Lung (tissue), 11 donors: ENCODE measurements at regions not wholly inside any gene's neighbourhood (a gene's known extent, or its start where the extent isn't known, plus 50 kb on each side); places are given as distances from the start of the nearest gene placed in this dataset.

Experiments used
- ATAC-seq: fragments of 200-7000 bp; cut with Tn5 transposase; one replicate; pipeline ENCODE4 v1.9.1; 2020; ENCODE audit warnings: moderate number of reproducible peaks; ENCODE audit not compliant: insufficient read depth, low FRiP score
- DNase-seq, 3 donors: peaks; one replicate each; pipeline ENCODE4 v3.0.0-alpha.2; 2013 to 2017
- H3K27ac ChIP-seq, 2 donors: one replicate each; pipeline ENCODE4 v1.5.1; 2013; ENCODE audit warnings: mild to moderate bottlenecking in 2 of 2, moderate library complexity in 2 of 2, control low read depth in 1 of 2, inconsistent platforms in 1 of 2, low read depth in 1 of 2, low read length in 1 of 2
- H3K27me3 ChIP-seq, 3 donors: one replicate each; pipeline ENCODE4 v1.5.1; 2013; ENCODE audit warnings: low read length in 2 of 3; ENCODE audit not compliant: control insufficient read depth in 3 of 3, insufficient read depth in 3 of 3
- H3K36me3 ChIP-seq, 4 donors: one replicate each; pipeline ENCODE4 v1.5.1; 2013; ENCODE audit warnings: low read length in 4 of 4, mild to moderate bottlenecking in 1 of 4, moderate library complexity in 1 of 4; ENCODE audit not compliant: control insufficient read depth in 4 of 4, insufficient read depth in 4 of 4
- H3K4me1 ChIP-seq, 5 donors: one replicate each; pipeline ENCODE4 v1.5.1; 2013; ENCODE audit warnings: low read length in 5 of 5, mild to moderate bottlenecking in 2 of 5, moderate library complexity in 1 of 5; ENCODE audit not compliant: control insufficient read depth in 5 of 5, insufficient read depth in 5 of 5
- H3K4me3 ChIP-seq: one replicate; pipeline ENCODE4 v1.5.1; 2013; ENCODE audit warnings: mild to moderate bottlenecking, control low read depth, moderate library complexity
- H3K9ac ChIP-seq, 2 donors: one replicate each; pipeline ENCODE4 v1.5.1; 2013; ENCODE audit warnings: low read length in 2 of 2, control low read depth in 1 of 2; ENCODE audit not compliant: insufficient read depth in 1 of 2
- H3K9me3 ChIP-seq, 4 donors: one replicate each; pipeline ENCODE4 v1.5.1; 2013; ENCODE audit warnings: low read length in 3 of 4, mild to moderate bottlenecking in 1 of 4, moderate library complexity in 1 of 4; ENCODE audit not compliant: control insufficient read depth in 4 of 4, insufficient read depth in 3 of 4
- CTCF ChIP-seq: IDR thresholded peaks from 2 replicates; pipeline ENCODE4 v1.5.1; 2012; ENCODE audit warnings: mild to moderate bottlenecking; ENCODE audit errors: control extremely low read depth, extremely low read depth
- WGBS, 2 donors: extraction: QIAGEN DNeasy Blood & Tissue Kit; methylation state at CpG; one replicate each; pipeline ENCODE4 v1.1.7; 2013; 5-methylcytosine and 5-hydroxymethylcytosine counted together
- donor health status: control.
- donor health status: control.
- donor health status: Bipolar disorder and iron deficiency.
- donor health status: healthy.
- donor health status: DM: yes; HTN: yes; CAD: no.

GRCh38 chr15:37823601-37824275 is 110.7 kb upstream of the TMCO5A start:
- H3K27me3 ChIP-seq, result no peaks in the 10 kb centered on the region
- H3K36me3 ChIP-seq, result no peaks in the 10 kb centered on the region
- H3K4me1 ChIP-seq, result no peaks in the 10 kb centered on the region
- H3K27ac ChIP-seq, result no peak overlapping the region
- no peak overlapping the region for H3K4me3 ChIP-seq
- H3K9me3 ChIP-seq, result no peaks in the 10 kb centered on the region
- DNase-seq (no peak), ATAC-seq (no peak)
- TF ChIP-seq CTCF, result no peak
- no peak overlapping the region for H3K9ac ChIP-seq
- WGBS, 2 donors, result 88 to 92% methylated on average over 10 of the region's 10 CpGs

- Histone ChIP-seq H3K27ac (no peak overlapping the region), H3K9me3 (no peaks in the 10 kb centered on the region), H3K27me3 (no peaks in the 10 kb centered on the region), H3K4me3 (no peak overlapping the region), H3K36me3 (no peaks in the 10 kb centered on the region), H3K9ac (no peak overlapping the region), H3K4me1 (no peaks in the 10 kb centered on the region)
- ATAC-seq (no peak), DNase-seq (no peak)
- no peak for TF ChIP-seq CTCF
- 33 to 60% methylated on average over 6 of the region's 6 CpGs for WGBS, 2 donors
These were observed 109.6 kb upstream of the TMCO5A start for GRCh38 chr15:37824717-37825382.

GRCh38 chr15:37837276-37837675 is 97.2 kb upstream of the TMCO5A start:
- no peak overlapping the region for H3K27ac ChIP-seq
- no peak for TF ChIP-seq CTCF
- 42 to 71% methylated on average over 3 of the region's 3 CpGs for WGBS, 2 donors
- peaks cover 0 to 5% (median 0%) of the 10 kb centered on the region in 4 donors for H3K9me3 ChIP-seq
- no peaks in the 10 kb centered on the region for H3K4me1 ChIP-seq
- H3K4me3 ChIP-seq, result no peak overlapping the region
- peak in 1 of 3 donors; percentile 3 for DNase-seq
- H3K36me3 ChIP-seq, result no peaks in the 10 kb centered on the region
- H3K27me3 ChIP-seq, result no peaks in the 10 kb centered on the region
- no peak overlapping the region for H3K9ac ChIP-seq
- ATAC-seq, result no peak

- 86 to 92% methylated on average over 3 of the region's 3 CpGs for WGBS, 2 donors
- ATAC-seq (no peak), DNase-seq (no peak)
- peaks cover 0 to 1% (median 0%) of the 10 kb centered on the region in 4 donors for H3K9me3 ChIP-seq
- no peak overlapping the region for H3K9ac ChIP-seq
- H3K36me3 ChIP-seq, result no peaks in the 10 kb centered on the region
- TF ChIP-seq CTCF, result no peak
- H3K27me3 ChIP-seq, result no peaks in the 10 kb centered on the region
- no peak overlapping the region for H3K4me3 ChIP-seq
- no peak overlapping the region for H3K27ac ChIP-seq
- no peaks in the 10 kb centered on the region for H3K4me1 ChIP-seq
These were observed 86.7 kb upstream of the TMCO5A start for GRCh38 chr15:37847776-37848175.
